H1 (cell line): ENCODE measurements at regions not wholly inside any gene's neighbourhood (a gene's known extent, or its start where the extent isn't known, plus 50 kb on each side); places are given as distances from the start of the nearest gene placed in this dataset.

Source experiments
- BCL11A ChIP-seq, 2 experiments: IDR thresholded peaks; one replicate each; pipeline ENCODE4 v1.6.1; 2011; ENCODE audit warnings: low read depth in 2 of 2, low read length in 2 of 2, mild to moderate bottlenecking in 2 of 2
- CEBPB ChIP-seq: IDR thresholded peaks from 2 replicates; pipeline ENCODE4 v1.6.1; 2012; ENCODE audit warnings: low read depth, low read length
- HDAC2 ChIP-seq, 2 experiments: fragments of 300-600 bp in 1 of 2; sonication (generic) in 1 of 2; IDR thresholded peaks; 2 replicates each; pipeline ENCODE4 v1.6.1; 2011 to 2012; ENCODE audit warnings: low read depth in 2 of 2, low read length in 2 of 2, mild to moderate bottlenecking in 2 of 2, moderate library complexity in 2 of 2, borderline replicate concordance in 1 of 2, inconsistent platforms in 1 of 2
- KDM1A ChIP-seq: fragments of 200-600, 300-600 bp; sonication (generic); IDR thresholded peaks from 2 replicates; pipeline ENCODE4 v1.7.1; 2016; ENCODE audit warnings: mild to moderate bottlenecking, low read length, borderline replicate concordance
- TAF7 ChIP-seq: optimal IDR thresholded peaks from 2 replicates; pipeline ENCODE3; 2011; ENCODE audit warnings: low read depth, mild to moderate bottlenecking, inconsistent platforms, low read length, moderate library complexity, borderline replicate concordance

DNA sequence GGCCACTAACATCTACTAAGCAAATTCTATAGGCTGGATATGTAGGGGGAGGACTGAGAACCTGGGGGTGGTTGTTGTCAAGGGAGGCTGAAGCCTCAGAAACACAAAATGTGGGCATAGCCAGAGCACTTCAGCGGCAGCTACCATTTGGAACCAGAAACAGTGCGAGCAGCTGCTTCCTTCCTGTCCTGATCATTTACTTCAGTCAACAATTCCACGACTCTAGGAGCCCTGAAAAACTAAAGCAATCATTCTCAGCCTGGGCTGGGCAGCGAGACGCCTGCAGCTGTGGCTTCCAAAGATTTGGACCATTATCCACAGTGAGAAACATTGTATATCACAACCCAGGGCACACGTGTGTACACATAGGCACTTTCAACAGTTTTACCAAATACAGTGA is 93.9 kb upstream of the WSCD1 start (continued):
- no peak for TF ChIP-seq TAF7
- TF ChIP-seq CEBPB, result no peak
- TF ChIP-seq HDAC2 (IDR thresholded peaks at IDR 0.05; ENCODE audit: borderline replicate concordance in 1 of 2, low read depth in 2 of 2, low read length in 2 of 2), result no peak
- no peak for TF ChIP-seq BCL11A (IDR thresholded peaks at IDR 0.05; ENCODE audit: low read depth in 2 of 2, low read length in 2 of 2)
- TF ChIP-seq KDM1A, result no peak
